Suprapubic skin (tissue), 4 donors: ENCODE measurements at regions not wholly inside any gene's neighbourhood (a gene's known extent, or its start where the extent isn't known, plus 50 kb on each side); places are given as distances from the start of the nearest gene placed in this dataset.

ENCODE experiments used
- DNase-seq, 2 donors: peaks; one replicate each; pipeline ENCODE4 v3.0.0-alpha.2; 2019; ENCODE audit warnings: low spot score in 2 of 2
- H3K27ac ChIP-seq: fragments of 200-600 bp; sonication (generic); one replicate; pipeline ENCODE4 v1.5.1; 2019
- H3K27me3 ChIP-seq: fragments of 200-600 bp; sonication (generic); one replicate; pipeline ENCODE4 v1.5.1; 2019
- H3K36me3 ChIP-seq: fragments of 200-600 bp; sonication (generic); one replicate; pipeline ENCODE4 v1.5.1; 2019
- H3K4me1 ChIP-seq: fragments of 200-600 bp; sonication (generic); one replicate; pipeline ENCODE4 v1.5.1; 2019
- H3K4me3 ChIP-seq: fragments of 200-600 bp; sonication (generic); one replicate; pipeline ENCODE4 v1.5.1; 2019; ENCODE audit warnings: mild to moderate bottlenecking
- H3K9me3 ChIP-seq: fragments of 200-600 bp; sonication (generic); one replicate; pipeline ENCODE4 v1.5.1; 2019
- CTCF ChIP-seq, 2 donors: fragments of 200-600 bp in 1 of 2; fragments of 450-650 bp in 1 of 2; sonication (generic) in 1 of 2; IDR thresholded peaks; one replicate each; pipeline ENCODE4 v1.5.1; 2016 to 2019; ENCODE audit warnings: antibody characterized with exemption in 2 of 2, mild to moderate bottlenecking in 1 of 2, moderate library complexity in 1 of 2
- EP300 ChIP-seq: sonication (generic); formaldehyde crosslinking; IDR thresholded peaks from one replicate; pipeline ENCODE4 v1.6.1; 2017; ENCODE audit warnings: antibody characterized with exemption
- POLR2A ChIP-seq, 2 donors: fragments of 450-650 bp; IDR thresholded peaks; one replicate each; pipeline ENCODE4 v1.6.1; 2017; ENCODE audit warnings: antibody characterized with exemption in 2 of 2, mild to moderate bottlenecking in 2 of 2, moderate library complexity in 2 of 2
- POLR2AphosphoS5 ChIP-seq, 3 donors: sonication (generic); formaldehyde crosslinking; IDR thresholded peaks; one replicate each; pipeline ENCODE4 v1.6.1; 2017; ENCODE audit warnings: antibody characterized with exemption in 3 of 3
- WGBS: methylation state at CpG from one replicate; pipeline ENCODE4 v1.1.5; 2018; 5-methylcytosine and 5-hydroxymethylcytosine counted together

- 83% methylated on average over 4 of the region's 4 CpGs for WGBS
- no peak overlapping the region for H3K27ac ChIP-seq
- TF ChIP-seq CTCF (IDR thresholded peaks at IDR 0.05): no peak
- TF ChIP-seq POLR2AphosphoS5 (IDR thresholded peaks at IDR 0.05): no peak
- no peak for TF ChIP-seq EP300
- no peak for TF ChIP-seq POLR2A (IDR thresholded peaks at IDR 0.05)
- no peak for DNase-seq
- no peaks in the 10 kb centered on the region for H3K4me1 ChIP-seq
- peaks cover 6% of the 10 kb centered on the region for H3K9me3 ChIP-seq
- H3K36me3 ChIP-seq: no peaks in the 10 kb centered on the region
- no peak overlapping the region for H3K4me3 ChIP-seq
- H3K27me3 ChIP-seq: no peaks in the 10 kb centered on the region
Observed at GRCh38 chr6:92297101-92297500, 1122.3 kb downstream of the EPHA7 start.

- no peaks in the 10 kb centered on the region for H3K27me3 ChIP-seq
- H3K27ac ChIP-seq: no peak overlapping the region
- no peak overlapping the region for H3K4me3 ChIP-seq
- 74% methylated on average over 1 of the region's 1 CpG for WGBS
- TF ChIP-seq POLR2AphosphoS5 (IDR thresholded peaks at IDR 0.05): no peak
- no peak for TF ChIP-seq EP300
- no peak for TF ChIP-seq CTCF (IDR thresholded peaks at IDR 0.05)
- no peak for TF ChIP-seq POLR2A (IDR thresholded peaks at IDR 0.05)
- DNase-seq: no peak
- H3K9me3 ChIP-seq: no peaks in the 10 kb centered on the region
- H3K36me3 ChIP-seq: no peaks in the 10 kb centered on the region
- H3K4me1 ChIP-seq: no peaks in the 10 kb centered on the region
Observed at GRCh38 chr6:92292067-92292466, 1127.3 kb downstream of the EPHA7 start.

GRCh38 chr6:92289831-92290230 lies 1129.5 kb downstream of the EPHA7 start:
- Histone ChIP-seq H3K9me3 (no peaks in the 10 kb centered on the region), H3K27ac (no peak overlapping the region), H3K4me1 (no peaks in the 10 kb centered on the region), H3K36me3 (no peaks in the 10 kb centered on the region), H3K27me3 (no peaks in the 10 kb centered on the region), H3K4me3 (no peak overlapping the region)
- TF ChIP-seq CTCF (IDR thresholded peaks at IDR 0.05): no peak
- no peak for TF ChIP-seq POLR2AphosphoS5 (IDR thresholded peaks at IDR 0.05)
- no peak for TF ChIP-seq EP300
- no peak for TF ChIP-seq POLR2A (IDR thresholded peaks at IDR 0.05)
- DNase-seq: no peak

- TF ChIP-seq CTCF (IDR thresholded peaks at IDR 0.05): no peak
- TF ChIP-seq POLR2A (IDR thresholded peaks at IDR 0.05): no peak
- no peak for TF ChIP-seq EP300
- no peak for TF ChIP-seq POLR2AphosphoS5 (IDR thresholded peaks at IDR 0.05)
Observed at GRCh38 chr6:92281571-92282076, 1137.7 kb downstream of the EPHA7 start.

GRCh38 chr6:92275150-92275549 lies 1144.2 kb downstream of the EPHA7 start:
- H3K4me1 ChIP-seq: no peaks in the 10 kb centered on the region
- no peaks in the 10 kb centered on the region for H3K27me3 ChIP-seq
- no peak for DNase-seq
- H3K27ac ChIP-seq: no peak overlapping the region
- TF ChIP-seq POLR2A (IDR thresholded peaks at IDR 0.05) (no peak), POLR2AphosphoS5 (IDR thresholded peaks at IDR 0.05) (no peak), EP300 (no peak), CTCF (IDR thresholded peaks at IDR 0.05) (no peak)
- no peaks in the 10 kb centered on the region for H3K36me3 ChIP-seq
- no peaks in the 10 kb centered on the region for H3K9me3 ChIP-seq
- 90% methylated on average over 5 of the region's 5 CpGs for WGBS
- no peak overlapping the region for H3K4me3 ChIP-seq

More at GRCh38 chr6:92281571-92282076, 1137.7 kb downstream of the EPHA7 start:
- DNase-seq: no peak
- Histone ChIP-seq H3K4me1 (no peaks in the 10 kb centered on the region), H3K4me3 (no peak overlapping the region), H3K27ac (no peak overlapping the region), H3K27me3 (no peaks in the 10 kb centered on the region), H3K36me3 (no peaks in the 10 kb centered on the region), H3K9me3 (no peaks in the 10 kb centered on the region)
- WGBS: 51% methylated on average over 3 of the region's 3 CpGs
